HEK293T (cell line): ENCODE measurements at regions not wholly inside any gene's neighbourhood (a gene's known extent, or its start where the extent isn't known, plus 50 kb on each side); places are given as distances from the start of the nearest gene placed in this dataset.

ENCODE experiments used
- CTBP1 ChIP-seq: fragments of 450-650 bp; IDR thresholded peaks from 2 replicates; pipeline ENCODE4 v1.6.1; 2016; ENCODE audit warnings: borderline replicate concordance
- ELF4 ChIP-seq: fragments of 450-650 bp; IDR thresholded peaks from 2 replicates; pipeline ENCODE4 v1.6.1; 2017; ENCODE audit warnings: antibody characterized with exemption
- FOXA1 ChIP-seq: fragments of 450-650 bp; IDR thresholded peaks from 2 replicates; pipeline ENCODE4 v1.6.1; 2016; ENCODE audit warnings: mild to moderate bottlenecking
- FOXM1 ChIP-seq: fragments of 450-650 bp; IDR thresholded peaks from 2 replicates; pipeline ENCODE4 v1.6.1; 2017; ENCODE audit warnings: mild to moderate bottlenecking, borderline replicate concordance
- NFRKB ChIP-seq: fragments of 450-650 bp; IDR thresholded peaks from 2 replicates; pipeline ENCODE4 v1.6.1; 2016; ENCODE audit warnings: mild to moderate bottlenecking, moderate library complexity
- SP1 ChIP-seq: fragments of 450-650 bp; IDR thresholded peaks from 2 replicates; pipeline ENCODE4 v1.6.1; 2017
- SUZ12 ChIP-seq: fragments of 450-650 bp; IDR thresholded peaks from 2 replicates; pipeline ENCODE4 v1.6.1; 2016; ENCODE audit warnings: mild to moderate bottlenecking
- TARDBP ChIP-seq: fragments of 450-650 bp; IDR thresholded peaks from 2 replicates; pipeline ENCODE4 v1.6.1; 2016
- ZNF384 ChIP-seq: fragments of 450-650 bp; IDR thresholded peaks from 2 replicates; pipeline ENCODE4 v1.6.1; 2016

DNA sequence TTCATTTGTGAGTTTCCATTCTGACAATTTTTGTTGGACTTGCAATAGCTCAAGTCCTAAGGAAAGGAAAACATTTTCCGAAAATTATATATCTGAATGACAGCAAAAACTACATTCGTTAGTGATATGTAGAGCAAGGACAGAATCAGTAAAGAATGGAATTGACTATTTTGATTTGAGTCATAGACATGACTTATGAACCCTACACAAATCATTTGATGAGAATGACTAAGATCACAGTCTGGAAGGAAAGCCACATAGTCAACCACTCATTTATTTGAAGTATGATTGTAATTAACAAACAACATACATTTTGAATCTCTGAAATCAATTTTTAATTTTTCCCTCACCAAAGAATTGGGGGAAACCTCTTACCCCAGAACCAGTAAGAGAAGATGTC is 231.6 kb upstream of the CRIM1 start:
- TF ChIP-seq FOXA1 = no peak
- TF ChIP-seq TARDBP = no peak
- no peak for TF ChIP-seq NFRKB
- TF ChIP-seq SUZ12 = no peak
- no peak for TF ChIP-seq SP1
- TF ChIP-seq FOXM1 = no peak
- no peak for TF ChIP-seq ELF4
- no peak for TF ChIP-seq ZNF384
- TF ChIP-seq CTBP1 = no peak
